ENCODE measurements at regions not wholly inside any gene's neighbourhood (a gene's known extent, or its start where the extent isn't known, plus 50 kb on each side); places are given as distances from the start of the nearest gene placed in this dataset.

DNA sequence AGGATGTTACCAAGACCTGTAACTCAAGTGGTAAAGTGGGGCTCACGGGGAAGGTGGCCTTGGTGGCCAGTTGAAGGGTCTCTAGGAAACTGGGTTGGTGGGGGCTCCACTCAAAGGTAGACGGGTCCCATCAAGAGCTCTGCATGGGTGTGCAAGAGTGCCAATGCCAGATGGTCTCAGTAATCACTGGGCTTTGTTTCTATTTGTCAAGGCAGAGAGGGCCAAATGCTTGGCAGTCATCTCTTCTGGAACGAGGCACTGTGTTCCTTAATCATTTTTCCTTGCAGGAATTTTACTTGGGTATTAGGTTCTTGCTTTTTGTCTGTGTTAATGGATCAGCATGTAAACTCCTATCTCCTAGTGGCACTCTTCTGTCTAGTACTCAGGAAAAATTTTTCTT, 220.8 kb downstream of the DIRAS2 start:
- no peaks in the 10 kb centered on the region for H4K20me1 ChIP-seq (ENCODE audit: control insufficient read depth, extremely low read depth, insufficient read depth, low read length)
- no peak overlapping the region for H3K27ac ChIP-seq (ENCODE audit: control insufficient read depth, insufficient read depth, low read length)
- DNase-seq (ENCODE audit: low read depth, low spot score): no peak
- H3K9ac ChIP-seq (ENCODE audit: control insufficient read depth, extremely low read depth, insufficient read depth, low read length): no peak overlapping the region
- TF ChIP-seq, protein P1, sequence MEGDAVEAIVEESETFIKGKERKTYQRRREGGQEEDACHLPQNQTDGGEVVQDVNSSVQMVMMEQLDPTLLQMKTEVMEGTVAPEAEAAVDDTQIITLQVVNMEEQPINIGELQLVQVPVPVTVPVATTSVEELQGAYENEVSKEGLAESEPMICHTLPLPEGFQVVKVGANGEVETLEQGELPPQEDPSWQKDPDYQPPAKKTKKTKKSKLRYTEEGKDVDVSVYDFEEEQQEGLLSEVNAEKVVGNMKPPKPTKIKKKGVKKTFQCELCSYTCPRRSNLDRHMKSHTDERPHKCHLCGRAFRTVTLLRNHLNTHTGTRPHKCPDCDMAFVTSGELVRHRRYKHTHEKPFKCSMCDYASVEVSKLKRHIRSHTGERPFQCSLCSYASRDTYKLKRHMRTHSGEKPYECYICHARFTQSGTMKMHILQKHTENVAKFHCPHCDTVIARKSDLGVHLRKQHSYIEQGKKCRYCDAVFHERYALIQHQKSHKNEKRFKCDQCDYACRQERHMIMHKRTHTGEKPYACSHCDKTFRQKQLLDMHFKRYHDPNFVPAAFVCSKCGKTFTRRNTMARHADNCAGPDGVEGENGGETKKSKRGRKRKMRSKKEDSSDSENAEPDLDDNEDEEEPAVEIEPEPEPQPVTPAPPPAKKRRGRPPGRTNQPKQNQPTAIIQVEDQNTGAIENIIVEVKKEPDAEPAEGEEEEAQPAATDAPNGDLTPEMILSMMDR (optimal IDR thresholded peaks at IDR 0.05 in 1 of 3, IDR thresholded peaks at IDR 0.05 in 1 of 3, conservative IDR thresholded peaks at IDR 0.05 in 1 of 3; ENCODE audit: extremely low read depth in 1 of 3, insufficient read depth in 2 of 3, low read length in 3 of 3): no peak
- no peak for TF ChIP-seq EZH2 (IDR thresholded peaks at IDR 0.05; ENCODE audit: low read length)
- H3K9me1 ChIP-seq (ENCODE audit: control insufficient read depth, extremely low read depth, insufficient read depth, low read length): no peaks in the 10 kb centered on the region
- no peaks in the 10 kb centered on the region for H3K9me3 ChIP-seq (ENCODE audit: control insufficient read depth, low read depth, low read length)
- H3K4me3 ChIP-seq (ENCODE audit: control insufficient read depth in 2 of 3, extremely low read depth in 1 of 3, insufficient read depth in 2 of 3, low read depth in 1 of 3, low read length in 3 of 3): no peak overlapping the region
- no peak overlapping the region for H2AFZ ChIP-seq (ENCODE audit: control insufficient read depth, low read length)
- dilution Hi-C loops (cut with MboI; ENCODE audit: extremely low pct_ligation_motif_present, low sequenced_read_pairs): no loop called here
- H3K4me1 ChIP-seq (ENCODE audit: control insufficient read depth, extremely low read depth, insufficient read depth, low read length): no peaks in the 10 kb centered on the region
- H3K4me2 ChIP-seq (ENCODE audit: control insufficient read depth, extremely low read depth, insufficient read depth, low read depth, low read length): no peak overlapping the region
- no peaks in the 10 kb centered on the region for H3K27me3 ChIP-seq (ENCODE audit: control insufficient read depth, extremely low read depth, insufficient read depth, low read length)
- no peaks in the 10 kb centered on the region for H3K36me3 ChIP-seq (ENCODE audit: control insufficient read depth in 2 of 2, extremely low read depth in 1 of 2, insufficient read depth in 2 of 2, low read length in 2 of 2)
- FAIRE-seq: no peak
- no peaks in the 10 kb centered on the region for H3K79me2 ChIP-seq (ENCODE audit: control insufficient read depth, insufficient read depth, low read length)

DNA sequence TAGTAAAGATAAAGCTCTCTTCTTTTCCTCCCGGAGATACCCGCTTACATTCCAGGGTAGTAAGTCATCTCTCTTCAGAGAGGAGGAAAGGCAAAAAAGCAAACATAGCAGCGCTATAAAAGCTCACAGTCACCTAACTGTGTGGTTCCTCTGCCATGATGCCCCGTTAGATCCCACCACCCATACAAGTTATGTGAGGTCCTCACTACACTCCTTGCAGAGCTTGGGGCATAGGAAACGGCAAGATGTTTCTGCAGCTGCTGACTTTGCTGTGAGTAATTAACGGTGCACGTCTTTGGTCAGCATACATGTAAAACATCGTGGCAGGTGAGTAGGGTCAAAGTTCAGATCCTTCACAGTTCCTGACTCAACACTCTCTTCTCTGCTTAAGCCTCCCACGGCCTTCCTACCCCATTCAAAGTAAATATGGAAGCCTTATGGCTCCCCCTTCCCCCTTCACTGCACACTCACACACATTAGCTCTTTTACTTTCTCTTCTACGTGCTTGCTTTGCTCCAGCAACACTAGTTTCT, 218.9 kb downstream of the DIRAS2 start:
- no peak overlapping the region for H3K9ac ChIP-seq (ENCODE audit: control insufficient read depth, extremely low read depth, insufficient read depth, low read length)
- TF ChIP-seq EZH2 (IDR thresholded peaks at IDR 0.05; ENCODE audit: low read length): no peak
- TF ChIP-seq, protein P1 (optimal IDR thresholded peaks at IDR 0.05 in 1 of 3, IDR thresholded peaks at IDR 0.05 in 1 of 3, conservative IDR thresholded peaks at IDR 0.05 in 1 of 3; ENCODE audit: extremely low read depth in 1 of 3, insufficient read depth in 2 of 3, low read length in 3 of 3): no peak
- H3K4me3 ChIP-seq (ENCODE audit: control insufficient read depth in 2 of 3, extremely low read depth in 1 of 3, insufficient read depth in 2 of 3, low read depth in 1 of 3, low read length in 3 of 3): no peak overlapping the region
- H3K36me3 ChIP-seq (ENCODE audit: control insufficient read depth in 2 of 2, extremely low read depth in 1 of 2, insufficient read depth in 2 of 2, low read length in 2 of 2): no peaks in the 10 kb centered on the region
- no peaks in the 10 kb centered on the region for H3K4me1 ChIP-seq (ENCODE audit: control insufficient read depth, extremely low read depth, insufficient read depth, low read length)
- H3K4me2 ChIP-seq (ENCODE audit: control insufficient read depth, extremely low read depth, insufficient read depth, low read depth, low read length): no peak overlapping the region
- H3K27me3 ChIP-seq (ENCODE audit: control insufficient read depth, extremely low read depth, insufficient read depth, low read length): no peaks in the 10 kb centered on the region
- no peaks in the 10 kb centered on the region for H3K9me3 ChIP-seq (ENCODE audit: control insufficient read depth, low read depth, low read length)
- H3K27ac ChIP-seq (ENCODE audit: control insufficient read depth, insufficient read depth, low read length): no peak overlapping the region
- no peak overlapping the region for H2AFZ ChIP-seq (ENCODE audit: control insufficient read depth, low read length)
- dilution Hi-C loops (cut with MboI; ENCODE audit: extremely low pct_ligation_motif_present, low sequenced_read_pairs): no loop called here
- no peak for FAIRE-seq
- no peak for DNase-seq (ENCODE audit: low read depth, low spot score)
- H3K9me1 ChIP-seq (ENCODE audit: control insufficient read depth, extremely low read depth, insufficient read depth, low read length): no peaks in the 10 kb centered on the region
- no peaks in the 10 kb centered on the region for H3K79me2 ChIP-seq (ENCODE audit: control insufficient read depth, insufficient read depth, low read length)
- H4K20me1 ChIP-seq (ENCODE audit: control insufficient read depth, extremely low read depth, insufficient read depth, low read length): no peaks in the 10 kb centered on the region

All from keratinocyte (primary cell).